DND-41 (cell line): ENCODE measurements at regions not wholly inside any gene's neighbourhood (a gene's known extent, or its start where the extent isn't known, plus 50 kb on each side); places are given as distances from the start of the nearest gene placed in this dataset.

Source experiments
- EZH2 ChIP-seq: IDR thresholded peaks from 3 replicates; pipeline ENCODE4 v1.6.1; 2012; ENCODE audit warnings: borderline replicate concordance, low read depth, mild to moderate bottlenecking, moderate library complexity, low read length, inconsistent platforms; ENCODE audit not compliant: severe bottlenecking
- TF ChIP-seq, protein P1 (sequence below): IDR thresholded peaks from 2 replicates; pipeline ENCODE4 v1.5.1; 2012; ENCODE audit warnings: borderline replicate concordance, low read length, moderate library complexity, mild to moderate bottlenecking; ENCODE audit not compliant: poor library complexity, severe bottlenecking; ENCODE audit errors: extremely low read depth

DNA sequence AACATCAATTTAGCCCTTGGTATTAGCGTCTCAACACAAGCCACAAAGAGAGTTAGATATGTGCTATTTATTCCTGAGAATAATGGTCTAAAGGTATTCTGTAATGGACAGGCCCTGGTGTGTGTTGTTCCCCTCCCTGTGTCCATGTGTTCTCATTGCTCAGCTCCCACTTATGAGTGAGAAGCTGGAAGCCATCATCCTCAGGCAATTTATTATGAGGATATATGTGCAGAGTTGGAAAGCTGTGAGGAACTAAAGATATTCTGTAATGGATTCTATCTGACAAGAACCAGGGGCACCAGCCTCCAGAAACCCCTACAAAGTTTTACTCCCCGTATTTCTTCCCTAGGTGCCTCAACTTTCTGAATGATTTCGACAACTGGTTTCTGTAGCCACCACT is 210.8 kb downstream of the GRIN2B start:
- TF ChIP-seq, protein P1, sequence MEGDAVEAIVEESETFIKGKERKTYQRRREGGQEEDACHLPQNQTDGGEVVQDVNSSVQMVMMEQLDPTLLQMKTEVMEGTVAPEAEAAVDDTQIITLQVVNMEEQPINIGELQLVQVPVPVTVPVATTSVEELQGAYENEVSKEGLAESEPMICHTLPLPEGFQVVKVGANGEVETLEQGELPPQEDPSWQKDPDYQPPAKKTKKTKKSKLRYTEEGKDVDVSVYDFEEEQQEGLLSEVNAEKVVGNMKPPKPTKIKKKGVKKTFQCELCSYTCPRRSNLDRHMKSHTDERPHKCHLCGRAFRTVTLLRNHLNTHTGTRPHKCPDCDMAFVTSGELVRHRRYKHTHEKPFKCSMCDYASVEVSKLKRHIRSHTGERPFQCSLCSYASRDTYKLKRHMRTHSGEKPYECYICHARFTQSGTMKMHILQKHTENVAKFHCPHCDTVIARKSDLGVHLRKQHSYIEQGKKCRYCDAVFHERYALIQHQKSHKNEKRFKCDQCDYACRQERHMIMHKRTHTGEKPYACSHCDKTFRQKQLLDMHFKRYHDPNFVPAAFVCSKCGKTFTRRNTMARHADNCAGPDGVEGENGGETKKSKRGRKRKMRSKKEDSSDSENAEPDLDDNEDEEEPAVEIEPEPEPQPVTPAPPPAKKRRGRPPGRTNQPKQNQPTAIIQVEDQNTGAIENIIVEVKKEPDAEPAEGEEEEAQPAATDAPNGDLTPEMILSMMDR: no peak
- no peak for TF ChIP-seq EZH2
